A549 (cell line): ENCODE measurements at regions not wholly inside any gene's neighbourhood (a gene's known extent, or its start where the extent isn't known, plus 50 kb on each side); places are given as distances from the start of the nearest gene placed in this dataset.

ENCODE experiments used
- ATAC-seq, 2 experiments: fragments of 200-7000 bp in 1 of 2; fragments of >200 bp in 1 of 2; cut with Nextera tagmentation in 1 of 2; cut with Tn5 transposase in 1 of 2; 3 replicates each; pipeline versions ENCODE4 v1.8.0 to v1.9.1; 2018 to 2020; ENCODE audit warnings: mild to moderate bottlenecking in 1 of 2, moderate library complexity in 1 of 2
- CTCF ChIA-PET: fragments of 300-600 bp; sonication (Branson Sonifier 250); formaldehyde crosslinking; extraction: SDS; loops from one replicate; lab custom pipeline; 2021; ENCODE audit warnings: antibody characterized with exemption, inconsistent platforms; lab: Yijun Ruan, JAX
- POLR2A ChIA-PET: fragments of 350-600 bp; formaldehyde crosslinking; extraction: SDS; loops from one replicate; lab custom pipeline; 2021; ENCODE audit warnings: antibody characterized with exemption, inconsistent platforms; lab: Yijun Ruan, JAX
- DNase-seq, 2 experiments: peaks; one replicate each; pipeline versions ENCODE4 v3.0.0 to v3.0.0-alpha.2; 2011 to 2016; ENCODE audit warnings: low read depth in 1 of 2, low spot score in 1 of 2
- FAIRE-seq: peaks from 2 replicates; lab custom pipeline; 2011; peaks lifted over from hg19 to GRCh38; lab: Jason Lieb, UNC
- H3K27ac ChIP-seq, 2 experiments: fragments of >200 bp; sonication (Bioruptor Twin); formaldehyde crosslinking; 3 replicates each; pipeline ENCODE4 v1.5.1; 2016 to 2017
- H3K4me1 ChIP-seq: fragments of >200 bp; sonication (Bioruptor Twin); formaldehyde crosslinking; 3 replicates; pipeline ENCODE4 v1.6.1; 2016
- H3K4me2 ChIP-seq: fragments of >200 bp; sonication (Bioruptor Twin); formaldehyde crosslinking; 3 replicates; pipeline ENCODE4 v1.6.1; 2016
- H3K4me3 ChIP-seq: fragments of >200 bp; sonication (Bioruptor Twin); formaldehyde crosslinking; 3 replicates; pipeline ENCODE4 v1.5.1; 2016
- H3K9me3 ChIP-seq: fragments of >200 bp; sonication (Bioruptor Twin); formaldehyde crosslinking; 3 replicates; pipeline ENCODE4 v1.6.1; 2016
- FOSB ChIP-seq: fragments of 250-450 bp; sonication (Bioruptor Pico); IDR thresholded peaks from 2 replicates; pipeline ENCODE4 v1.5.0; 2020; ENCODE audit warnings: mild to moderate bottlenecking, moderate library complexity
- FOSL2 ChIP-seq, 2 experiments: fragments of 450-650 bp in 1 of 2; fragments of >200 bp in 1 of 2; sonication (Bioruptor Twin) in 1 of 2; formaldehyde crosslinking; IDR thresholded peaks; 2 replicates each; pipeline versions ENCODE4 v1.5.0 to v1.6.1; 2016 to 2020; ENCODE audit warnings: mild to moderate bottlenecking in 1 of 2, moderate library complexity in 1 of 2
- HEYL ChIP-seq: fragments of 250-450 bp; sonication (Bioruptor Pico); IDR thresholded peaks from 2 replicates; pipeline ENCODE4 v1.8.0; 2021; ENCODE audit warnings: mild to moderate bottlenecking, moderate library complexity
- JUN ChIP-seq, 2 experiments: fragments of >200 bp; sonication (Bioruptor Twin); formaldehyde crosslinking; IDR thresholded peaks; 2 replicates in 1 of 2; 3 replicates in 1 of 2; pipeline ENCODE4 v1.6.1; 2016 to 2017
- KDM1A ChIP-seq: fragments of 200-600 bp; sonication (generic); IDR thresholded peaks from 2 replicates; pipeline ENCODE4 v1.6.1; 2016; ENCODE audit warnings: low read depth, mild to moderate bottlenecking
- MAFK ChIP-seq: fragments of 450-650 bp; IDR thresholded peaks from 2 replicates; pipeline ENCODE4 v1.6.1; 2014; ENCODE audit not compliant: partially characterized antibody
- MYC ChIP-seq: IDR thresholded peaks from 2 replicates; pipeline ENCODE4 v1.6.1; 2012; ENCODE audit warnings: mild to moderate bottlenecking, inconsistent platforms, low read length, improper control_type of control experiment, borderline replicate concordance
- NPAS2 ChIP-seq: fragments of 250-450 bp; sonication (Bioruptor Pico); IDR thresholded peaks from 2 replicates; pipeline ENCODE4 v1.8.0; 2022; ENCODE audit warnings: mild to moderate bottlenecking, moderate library complexity, borderline replicate concordance
- NR3C1 ChIP-seq: fragments of >200 bp; sonication (Bioruptor Twin); formaldehyde crosslinking; IDR thresholded peaks from 3 replicates; pipeline ENCODE4 v1.6.1; 2017
- RAD21 ChIP-seq, 2 experiments: fragments of >200 bp in 1 of 2; sonication (Bioruptor Twin) in 1 of 2; formaldehyde crosslinking in 1 of 2; IDR thresholded peaks in 1 of 2; conservative IDR thresholded peaks in 1 of 2; 2 replicates in 1 of 2; 3 replicates in 1 of 2; pipeline ENCODE4 v1.6.1; 2012 to 2018; ENCODE audit warnings: inconsistent platforms in 1 of 2
- RFX5 ChIP-seq: fragments of 450-650 bp; IDR thresholded peaks from 2 replicates; pipeline ENCODE4 v1.7.1; 2014; ENCODE audit warnings: antibody characterized with exemption, mild to moderate bottlenecking, moderate library complexity
- SREBF2 ChIP-seq: fragments of 450-650 bp; IDR thresholded peaks from 2 replicates; pipeline ENCODE4 v1.6.1; 2014; ENCODE audit warnings: mild to moderate bottlenecking, moderate library complexity
- TP53 ChIP-seq: fragments of 250-450 bp; sonication (Bioruptor Pico); IDR thresholded peaks from 2 replicates; pipeline ENCODE4 v1.5.0; 2021; ENCODE audit warnings: mild to moderate bottlenecking, moderate library complexity
- WGBS: methylation state at CpG from one replicate; pipeline ENCODE4 v1.1.6; 2017; ENCODE audit errors: missing lambda C conversion rate; 5-methylcytosine and 5-hydroxymethylcytosine counted together
- TF ChIP-seq, protein P1 (sequence below): fragments of >200 bp; sonication (Bioruptor Twin); formaldehyde crosslinking; IDR thresholded peaks from 2 replicates; pipeline ENCODE4 v1.6.1; 2016
- TF ChIP-seq, protein P2 (sequence below): fragments of >200 bp; sonication (Bioruptor Twin); formaldehyde crosslinking; IDR thresholded peaks from 3 replicates; pipeline ENCODE4 v1.5.1; 2016
- TF ChIP-seq, protein P3 (sequence below): fragments of 250-450 bp; sonication (Bioruptor Pico); IDR thresholded peaks from 2 replicates; pipeline ENCODE4 v1.5.0; 2020; ENCODE audit warnings: low read depth, mild to moderate bottlenecking, moderate library complexity
- TF ChIP-seq, protein P4 (sequence below): IDR thresholded peaks from 2 replicates; pipeline ENCODE4 v1.6.1; 2012

DNA sequence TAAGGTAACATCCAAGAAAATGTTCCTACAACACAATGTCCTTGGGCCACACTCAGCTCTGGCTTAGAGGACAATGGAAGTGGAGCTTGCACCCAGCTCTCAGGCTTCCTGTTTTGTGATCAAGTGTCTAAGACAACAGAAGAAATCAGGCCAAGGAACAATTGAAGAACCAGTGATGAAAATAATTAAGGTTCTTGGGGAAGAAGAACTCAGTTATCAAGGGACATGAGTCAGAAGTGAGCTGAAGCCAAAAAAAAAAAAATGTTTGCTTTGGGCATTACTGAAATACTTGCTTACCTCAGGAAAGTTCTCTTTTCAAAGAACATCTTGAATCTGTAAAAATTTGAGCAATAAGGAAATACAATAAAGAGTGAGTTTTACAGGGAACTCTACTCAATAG is 299.0 kb downstream of the FBXO15 start:
- DNase-seq: no peak
- no peak for FAIRE-seq
- no peak for ATAC-seq

DNA sequence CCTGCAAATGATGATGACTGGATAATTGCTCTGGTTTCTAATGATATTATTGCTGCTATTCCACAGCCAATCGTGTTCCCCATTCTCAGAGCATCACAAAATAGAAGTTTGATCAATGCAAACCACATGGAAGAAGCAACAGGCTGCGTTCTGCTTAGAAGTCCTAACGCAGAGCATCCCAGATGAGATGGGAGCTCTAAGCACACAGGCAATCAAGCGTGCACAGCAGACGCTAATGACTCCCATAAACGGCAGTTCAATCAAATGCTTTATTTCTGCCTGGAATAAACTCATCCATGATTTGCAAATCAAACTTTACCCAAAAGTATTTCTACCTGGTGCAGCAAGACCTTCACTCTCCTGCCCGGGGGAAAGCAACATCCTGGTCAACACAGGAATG is 304.2 kb downstream of the FBXO15 start:
- Histone ChIP-seq H3K4me3 (no peak overlapping the region), H3K9me3 (no peaks in the 10 kb centered on the region), H3K4me1 (peaks cover 3% of the 10 kb centered on the region; the same call in 1 of the 3 replicates), H3K27ac (no peak overlapping the region), H3K4me2 (no peak overlapping the region)
- CTCF ChIA-PET: interaction anchor here (1.0 to 2.1 kb wide), 7 partner anchors 9 to 1021 kb away, joined by 3 to 10 read pairs (median 3); no protein-coding TSS in a partner anchor
- DNase-seq (no peak), ATAC-seq (no peak), FAIRE-seq (no peak)
- no peak for TF ChIP-seq KDM1A
- TF ChIP-seq, protein P1, sequence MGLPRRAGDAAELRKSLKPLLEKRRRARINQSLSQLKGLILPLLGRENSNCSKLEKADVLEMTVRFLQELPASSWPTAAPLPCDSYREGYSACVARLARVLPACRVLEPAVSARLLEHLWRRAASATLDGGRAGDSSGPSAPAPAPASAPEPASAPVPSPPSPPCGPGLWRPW: no peak
- no peak for TF ChIP-seq HEYL
- TF ChIP-seq RAD21 (conservative IDR thresholded peaks at IDR 0.05 in 1 of 2, IDR thresholded peaks at IDR 0.05 in 1 of 2): no peak
- no peak for TF ChIP-seq MAFK
- TF ChIP-seq, protein P2, sequence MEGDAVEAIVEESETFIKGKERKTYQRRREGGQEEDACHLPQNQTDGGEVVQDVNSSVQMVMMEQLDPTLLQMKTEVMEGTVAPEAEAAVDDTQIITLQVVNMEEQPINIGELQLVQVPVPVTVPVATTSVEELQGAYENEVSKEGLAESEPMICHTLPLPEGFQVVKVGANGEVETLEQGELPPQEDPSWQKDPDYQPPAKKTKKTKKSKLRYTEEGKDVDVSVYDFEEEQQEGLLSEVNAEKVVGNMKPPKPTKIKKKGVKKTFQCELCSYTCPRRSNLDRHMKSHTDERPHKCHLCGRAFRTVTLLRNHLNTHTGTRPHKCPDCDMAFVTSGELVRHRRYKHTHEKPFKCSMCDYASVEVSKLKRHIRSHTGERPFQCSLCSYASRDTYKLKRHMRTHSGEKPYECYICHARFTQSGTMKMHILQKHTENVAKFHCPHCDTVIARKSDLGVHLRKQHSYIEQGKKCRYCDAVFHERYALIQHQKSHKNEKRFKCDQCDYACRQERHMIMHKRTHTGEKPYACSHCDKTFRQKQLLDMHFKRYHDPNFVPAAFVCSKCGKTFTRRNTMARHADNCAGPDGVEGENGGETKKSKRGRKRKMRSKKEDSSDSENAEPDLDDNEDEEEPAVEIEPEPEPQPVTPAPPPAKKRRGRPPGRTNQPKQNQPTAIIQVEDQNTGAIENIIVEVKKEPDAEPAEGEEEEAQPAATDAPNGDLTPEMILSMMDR: no peak
- TF ChIP-seq TP53 (CRISPR knock-in tag): no peak
- TF ChIP-seq, protein P3, sequence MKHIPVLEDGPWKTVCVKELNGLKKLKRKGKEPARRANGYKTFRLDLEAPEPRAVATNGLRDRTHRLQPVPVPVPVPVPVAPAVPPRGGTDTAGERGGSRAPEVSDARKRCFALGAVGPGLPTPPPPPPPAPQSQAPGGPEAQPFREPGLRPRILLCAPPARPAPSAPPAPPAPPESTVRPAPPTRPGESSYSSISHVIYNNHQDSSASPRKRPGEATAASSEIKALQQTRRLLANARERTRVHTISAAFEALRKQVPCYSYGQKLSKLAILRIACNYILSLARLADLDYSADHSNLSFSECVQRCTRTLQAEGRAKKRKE: no peak
- no peak for TF ChIP-seq SREBF2
- no peak for TF ChIP-seq NPAS2
- no peak for TF ChIP-seq JUN (IDR thresholded peaks at IDR 0.05)
- TF ChIP-seq, protein P4, sequence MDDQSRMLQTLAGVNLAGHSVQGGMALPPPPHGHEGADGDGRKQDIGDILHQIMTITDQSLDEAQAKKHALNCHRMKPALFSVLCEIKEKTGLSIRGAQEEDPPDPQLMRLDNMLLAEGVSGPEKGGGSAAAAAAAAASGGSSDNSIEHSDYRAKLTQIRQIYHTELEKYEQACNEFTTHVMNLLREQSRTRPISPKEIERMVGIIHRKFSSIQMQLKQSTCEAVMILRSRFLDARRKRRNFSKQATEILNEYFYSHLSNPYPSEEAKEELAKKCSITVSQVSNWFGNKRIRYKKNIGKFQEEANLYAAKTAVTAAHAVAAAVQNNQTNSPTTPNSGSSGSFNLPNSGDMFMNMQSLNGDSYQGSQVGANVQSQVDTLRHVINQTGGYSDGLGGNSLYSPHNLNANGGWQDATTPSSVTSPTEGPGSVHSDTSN: no peak
- POLR2A ChIA-PET: no interaction called here
- 55% methylated on average over 7 of the region's 7 CpGs for WGBS

More for the DNA sequence above, 299.0 kb downstream of the FBXO15 start:
- H3K4me3 ChIP-seq: no peak overlapping the region
- peak overlapping the region; percentile 10; the same call in 1 of the 3 replicates for H3K4me2 ChIP-seq
- H3K27ac ChIP-seq: peak overlapping the region in 1 of 2 experiments; percentile 22; a peak in 1 of 6 replicates
- TF ChIP-seq MYC (no peak), RFX5 (no peak), NR3C1 (no peak), NPAS2 (no peak), FOSB (CRISPR knock-in tag) (no peak), FOSL2 (IDR thresholded peaks at IDR 0.05) (no peak), FOSL2 (CRISPR knock-in tag; IDR thresholded peaks at IDR 0.05) (no peak)
- TF ChIP-seq, protein P4: no peak
- TF ChIP-seq, protein P2: no peak
- H3K4me1 ChIP-seq: peaks cover 9% of the 10 kb centered on the region; the same call in 1 of the 3 replicates
- CTCF ChIA-PET: no interaction called here
- POLR2A ChIA-PET: no interaction called here
- H3K9me3 ChIP-seq: no peaks in the 10 kb centered on the region
